NT2/D1 (cell line): ENCODE measurements at regions not wholly inside any gene's neighbourhood (a gene's known extent, or its start where the extent isn't known, plus 50 kb on each side); places are given as distances from the start of the nearest gene placed in this dataset.

Experiments used
- SUZ12 ChIP-seq: IDR thresholded peaks from 2 replicates; pipeline ENCODE4 v1.6.1; 2011; ENCODE audit not compliant: insufficient read length, insufficient read depth; ENCODE audit errors: extremely low read depth
- YY1 ChIP-seq: IDR thresholded peaks from 2 replicates; pipeline ENCODE4 v1.6.1; 2011; ENCODE audit not compliant: insufficient read length, insufficient read depth
- ZNF274 ChIP-seq: IDR thresholded peaks from 2 replicates; pipeline ENCODE4 v1.6.1; 2011; ENCODE audit warnings: mild to moderate bottlenecking, low read depth, low read length

- TF ChIP-seq YY1 (no peak), ZNF274 (no peak), SUZ12 (no peak)
These were observed 947.7 kb downstream of the TBC1D22A start for GRCh38 chr22:47710135-47710534.
